Loucy (cell line): ENCODE measurements at regions not wholly inside any gene's neighbourhood (a gene's known extent, or its start where the extent isn't known, plus 50 kb on each side); places are given as distances from the start of the nearest gene placed in this dataset.

ENCODE experiments used
- H2AFZ ChIP-seq: fragments of 200-600 bp; sonication (generic); 2 replicates; pipeline ENCODE4 v1.6.0; 2016; ENCODE audit warnings: antibody characterized with exemption, mild to moderate bottlenecking, low read length, moderate library complexity
- H3F3A ChIP-seq: fragments of 200-600 bp; 2 replicates; pipeline ENCODE4 v1.6.0; 2016; ENCODE audit warnings: antibody characterized with exemption, low read depth, mild to moderate bottlenecking
- H3K27me3 ChIP-seq: fragments of 200-600 bp; sonication (generic); 2 replicates; pipeline ENCODE4 v1.6.1; 2014; ENCODE audit warnings: low read length, mild to moderate bottlenecking; ENCODE audit not compliant: insufficient read depth, poor library complexity, severe bottlenecking
- H3K36me3 ChIP-seq: fragments of 200-600 bp; sonication (generic); 2 replicates; pipeline ENCODE4 v1.6.1; 2016; ENCODE audit warnings: low read length; ENCODE audit not compliant: insufficient read depth
- H3K4me1 ChIP-seq: fragments of 200-600 bp; sonication (generic); 2 replicates; pipeline ENCODE4 v1.5.1; 2014; ENCODE audit warnings: low read length, mild to moderate bottlenecking; ENCODE audit not compliant: insufficient read depth, poor library complexity, severe bottlenecking
- H3K4me2 ChIP-seq: fragments of 200-600 bp; sonication (generic); 2 replicates; pipeline ENCODE4 v1.6.0; 2014; ENCODE audit warnings: antibody characterized with exemption, low read length, low read depth, mild to moderate bottlenecking; ENCODE audit not compliant: poor library complexity, severe bottlenecking
- H3K4me3 ChIP-seq: fragments of 200-600 bp; sonication (generic); 2 replicates; pipeline ENCODE4 v1.5.1; 2014; ENCODE audit warnings: low read length, mild to moderate bottlenecking, mixed read lengths; ENCODE audit not compliant: poor library complexity, severe bottlenecking
- H3K79me2 ChIP-seq: fragments of 200-600 bp; sonication (generic); 2 replicates; pipeline ENCODE4 v1.6.1; 2014; ENCODE audit warnings: low read length; ENCODE audit not compliant: insufficient read depth
- H3K9ac ChIP-seq: fragments of 200-600 bp; sonication (generic); 2 replicates; pipeline ENCODE4 v1.6.0; 2014; ENCODE audit warnings: mild to moderate bottlenecking, low read depth, low read length, moderate library complexity; ENCODE audit not compliant: poor library complexity, severe bottlenecking
- H3K9me2 ChIP-seq: fragments of 200-600 bp; sonication (generic); replicated peaks from 2 replicates; pipeline ENCODE4 v1.6.1; 2016; ENCODE audit warnings: low read depth, low read length, mixed read lengths
- H3K9me3 ChIP-seq: fragments of 200-600 bp; sonication (generic); 2 replicates; pipeline ENCODE4 v1.6.1; 2014; ENCODE audit warnings: mild to moderate bottlenecking, antibody characterized with exemption, low read length, low read depth; ENCODE audit not compliant: insufficient read depth
- H4K20me1 ChIP-seq: fragments of 200-600 bp; sonication (generic); 2 replicates; pipeline ENCODE4 v1.6.0; 2014; ENCODE audit warnings: antibody characterized with exemption, low read length, mild to moderate bottlenecking; ENCODE audit not compliant: insufficient read depth, poor library complexity, severe bottlenecking
- CTCF ChIP-seq: fragments of 200-600 bp; sonication (generic); conservative IDR thresholded peaks from 2 replicates; pipeline ENCODE4 v1.5.1; 2014; ENCODE audit warnings: mild to moderate bottlenecking, antibody characterized with exemption, low read length
- EZH2phosphoT487 ChIP-seq: fragments of 200-600 bp; IDR thresholded peaks from 2 replicates; pipeline ENCODE4 v1.6.1; 2018; ENCODE audit warnings: antibody characterized with exemption, mild to moderate bottlenecking, moderate library complexity, borderline replicate concordance

GRCh38 chr4:81757691-81758090, 286.0 kb upstream of the RASGEF1B start:
- H3K4me2 ChIP-seq: no peak overlapping the region
- H2AFZ ChIP-seq: no peak overlapping the region
- H3F3A ChIP-seq: no peaks in the 10 kb centered on the region
- peaks cover 30% of the 10 kb centered on the region for H3K4me1 ChIP-seq
- no peaks in the 10 kb centered on the region for H4K20me1 ChIP-seq
- no peaks in the 10 kb centered on the region for H3K9me2 ChIP-seq
- H3K79me2 ChIP-seq: no peaks in the 10 kb centered on the region
- no peaks in the 10 kb centered on the region for H3K36me3 ChIP-seq
- H3K9ac ChIP-seq: no peak overlapping the region
- TF ChIP-seq CTCF: no peak
- no peak for TF ChIP-seq EZH2phosphoT487
- no peaks in the 10 kb centered on the region for H3K9me3 ChIP-seq
- no peak overlapping the region for H3K4me3 ChIP-seq
- H3K27me3 ChIP-seq: no peaks in the 10 kb centered on the region

GRCh38 chr4:81756973-81757372, 285.3 kb upstream of the RASGEF1B start:
- H2AFZ ChIP-seq: 0 out of 2 replicates have a peak overlapping the region, but pooled peaks have one; percentile 8
- no peaks in the 10 kb centered on the region for H4K20me1 ChIP-seq
- H3K9me2 ChIP-seq: no peaks in the 10 kb centered on the region
- H3K4me3 ChIP-seq: no peak overlapping the region
- H3F3A ChIP-seq: no peaks in the 10 kb centered on the region
- no peaks in the 10 kb centered on the region for H3K79me2 ChIP-seq
- H3K36me3 ChIP-seq: no peaks in the 10 kb centered on the region
- TF ChIP-seq EZH2phosphoT487 (no peak), CTCF (no peak)
- H3K27me3 ChIP-seq: no peaks in the 10 kb centered on the region
- peaks cover 23% of the 10 kb centered on the region for H3K4me1 ChIP-seq
- H3K9me3 ChIP-seq: no peaks in the 10 kb centered on the region
- peak overlapping the region; percentile 37 for H3K4me2 ChIP-seq
- peak overlapping the region; percentile 17 for H3K9ac ChIP-seq

DNA sequence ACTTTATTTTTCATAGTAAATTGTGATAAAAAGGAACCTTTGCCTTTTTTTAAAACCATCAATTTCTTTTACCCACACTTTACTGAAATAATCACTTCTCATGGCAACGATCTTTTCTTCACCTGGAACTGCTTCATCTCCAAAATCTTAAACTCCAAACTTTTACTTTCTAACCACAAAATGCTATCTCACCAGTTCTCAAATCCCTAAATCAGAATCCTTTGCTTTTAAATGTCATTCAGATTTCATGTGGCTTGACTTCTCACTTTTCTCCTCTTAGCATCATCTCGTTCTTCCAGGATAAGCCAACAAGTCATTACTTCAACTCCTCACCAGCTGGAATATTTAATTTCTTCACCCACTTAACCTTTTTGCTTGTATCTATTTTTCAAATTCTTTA, 284.3 kb upstream of the RASGEF1B start:
- H3K4me2 ChIP-seq: peak overlapping the region; percentile 37
- H3K4me3 ChIP-seq: no peak overlapping the region
- peaks cover 21% of the 10 kb centered on the region for H3K4me1 ChIP-seq
- no peaks in the 10 kb centered on the region for H4K20me1 ChIP-seq
- H3K27me3 ChIP-seq: no peaks in the 10 kb centered on the region
- TF ChIP-seq EZH2phosphoT487 (no peak), CTCF (no peak)
- no peak overlapping the region for H2AFZ ChIP-seq
- H3K9me3 ChIP-seq: no peaks in the 10 kb centered on the region
- no peaks in the 10 kb centered on the region for H3K9me2 ChIP-seq
- no peaks in the 10 kb centered on the region for H3K79me2 ChIP-seq
- no peaks in the 10 kb centered on the region for H3K36me3 ChIP-seq
- no peak overlapping the region for H3K9ac ChIP-seq
- H3F3A ChIP-seq: no peaks in the 10 kb centered on the region
